GM12878 (cell line): ENCODE measurements at regions not wholly inside any gene's neighbourhood (a gene's known extent, or its start where the extent isn't known, plus 50 kb on each side); places are given as distances from the start of the nearest gene placed in this dataset.
A peak's percentile ranks its signal among the peaks of the same experiment; 100 is the strongest.

ENCODE experiments used
- ATAC-seq: fragments of 200-7000 bp; cut with Tn5 transposase; 3 replicates; pipeline ENCODE4 v1.9.1; 2020; ENCODE audit warnings: mild to moderate bottlenecking, moderate library complexity
- BruUV-seq: library from RNA; stranded (reverse); fragments of 400-500 nt; replicated peaks from 2 replicates; lab custom pipeline; 2021; lab: Mats Ljungman, UMichigan
- CTCF ChIA-PET: fragments of 300-600 bp; sonication (Branson Sonifier 250); formaldehyde crosslinking; extraction: SDS; loops from one replicate; lab custom pipeline; 2021; ENCODE audit warnings: inconsistent platforms; lab: Yijun Ruan, JAX
- POLR2A ChIA-PET: fragments of 350-600 bp; formaldehyde crosslinking; extraction: SDS; loops from one replicate; lab custom pipeline; 2021; ENCODE audit warnings: inconsistent platforms; lab: Charles Lee
- RAD21 ChIA-PET: fragments of 300-600 bp; sonication (Branson Sonifier 250); formaldehyde crosslinking; loops from one replicate; lab custom pipeline; 2023; ENCODE audit warnings: antibody characterized with exemption; ENCODE audit not compliant: unreplicated experiment; lab: Charles Lee
- SMC1A ChIA-PET: fragments of 300-600 bp; sonication (Branson Sonifier 250); formaldehyde crosslinking; loops from one replicate; lab custom pipeline; 2023; ENCODE audit not compliant: unreplicated experiment, uncharacterized antibody; lab: Charles Lee
- DNase-seq: peaks from one replicate; pipeline ENCODE4 v3.0.0-alpha.2; 2011; ENCODE audit warnings: low read depth, low spot score
- FAIRE-seq: peaks from 3 replicates; lab custom pipeline; 2011; peaks lifted over from hg19 to GRCh38; lab: Jason Lieb, UNC
- H2AFZ ChIP-seq: 2 replicates; pipeline ENCODE4 v1.6.0; 2011; ENCODE audit warnings: low read depth, low read length, control low read depth; ENCODE audit not compliant: control insufficient read depth
- H3K27ac ChIP-seq: 2 replicates; pipeline ENCODE4 v1.5.1; 2011; ENCODE audit warnings: control low read depth; ENCODE audit not compliant: control insufficient read depth, insufficient read depth
- H3K27me3 ChIP-seq, 2 experiments: replicated peaks in 1 of 2; 2 replicates each; pipeline versions ENCODE4 v1.6.0 to v1.6.1; 2011; ENCODE audit warnings: low read length in 1 of 2; ENCODE audit not compliant: control insufficient read depth in 2 of 2, insufficient read depth in 2 of 2
- H3K36me3 ChIP-seq, 2 experiments: 2 replicates each; pipeline ENCODE4 v1.5.1; 2011; ENCODE audit warnings: low read length in 1 of 2; ENCODE audit not compliant: control insufficient read depth in 2 of 2, insufficient read depth in 2 of 2
- H3K4me1 ChIP-seq: 2 replicates; pipeline ENCODE4 v1.6.1; 2011; ENCODE audit warnings: mild to moderate bottlenecking, low read length, moderate library complexity, mixed read lengths; ENCODE audit not compliant: control insufficient read depth, insufficient read depth
- H3K4me2 ChIP-seq: 2 replicates; pipeline ENCODE4 v1.6.0; 2011; ENCODE audit warnings: control low read depth; ENCODE audit not compliant: control insufficient read depth, insufficient read depth
- H3K4me3 ChIP-seq: fragments of 200-600 bp; sonication (generic); 2 replicates; pipeline ENCODE4 v1.5.1; 2016
- H3K79me2 ChIP-seq: 2 replicates; pipeline ENCODE4 v1.6.0; 2011; ENCODE audit warnings: low read length; ENCODE audit not compliant: control insufficient read depth, insufficient read depth
- H3K9ac ChIP-seq: 2 replicates; pipeline ENCODE4 v1.8.0; 2011; ENCODE audit warnings: low read length, control low read depth, mixed read lengths; ENCODE audit not compliant: control insufficient read depth, insufficient read depth
- H3K9me3 ChIP-seq: replicated peaks from 3 replicates; pipeline ENCODE4 v1.5.1; 2011; ENCODE audit warnings: mild to moderate bottlenecking, low read length; ENCODE audit not compliant: control insufficient read depth, insufficient read depth
- H4K20me1 ChIP-seq: 2 replicates; pipeline ENCODE4 v1.6.0; 2011; ENCODE audit not compliant: control insufficient read depth, insufficient read depth
- CBFB ChIP-seq: IDR thresholded peaks from 2 replicates; pipeline ENCODE4 v1.6.1; 2016; ENCODE audit warnings: antibody characterized with exemption, low read depth
- CBX5 ChIP-seq: sonication (generic); IDR thresholded peaks from 2 replicates; pipeline ENCODE4 v1.6.1; 2016; ENCODE audit warnings: low read depth, moderate library complexity, mild to moderate bottlenecking, inconsistent platforms
- CREM ChIP-seq: IDR thresholded peaks from 2 replicates; pipeline ENCODE4 v1.6.1; 2014; ENCODE audit warnings: antibody characterized with exemption, low read depth
- DPF2 ChIP-seq: fragments of 450-650 bp; IDR thresholded peaks from 2 replicates; pipeline ENCODE4 v1.6.1; 2017; ENCODE audit warnings: mild to moderate bottlenecking
- GABPA ChIP-seq: IDR thresholded peaks from 2 replicates; pipeline ENCODE4 v1.6.1; 2014; ENCODE audit warnings: antibody characterized with exemption, low read depth, mild to moderate bottlenecking, inconsistent platforms
- IKZF2 ChIP-seq, 2 experiments: fragments of 450-650 bp; IDR thresholded peaks; 2 replicates each; pipeline ENCODE4 v1.6.1; 2017; ENCODE audit warnings: mild to moderate bottlenecking in 2 of 2, moderate library complexity in 2 of 2
- JUNB ChIP-seq: IDR thresholded peaks from 2 replicates; pipeline ENCODE4 v1.6.1; 2016; ENCODE audit warnings: antibody characterized with exemption, mild to moderate bottlenecking
- MLLT1 ChIP-seq: fragments of 450-650 bp; IDR thresholded peaks from 2 replicates; pipeline ENCODE4 v1.6.1; 2016; ENCODE audit warnings: mild to moderate bottlenecking
- NBN ChIP-seq: fragments of 450-650 bp; IDR thresholded peaks from 2 replicates; pipeline ENCODE4 v1.6.1; 2016
- PAX8 ChIP-seq: fragments of 450-650 bp; IDR thresholded peaks from 2 replicates; pipeline ENCODE4 v1.6.1; 2017; ENCODE audit warnings: mild to moderate bottlenecking, moderate library complexity
- PML ChIP-seq: IDR thresholded peaks from 2 replicates; pipeline ENCODE4 v1.6.1; 2012; ENCODE audit warnings: low read length, inconsistent platforms
- PRDM15 ChIP-seq: fragments of 450-650 bp; formaldehyde crosslinking; IDR thresholded peaks from 2 replicates; pipeline ENCODE4 v1.4.0; 2020; ENCODE audit warnings: mild to moderate bottlenecking, moderate library complexity
- RBBP5 ChIP-seq: fragments of 200-600 bp; sonication (generic); conservative IDR thresholded peaks from 2 replicates; pipeline ENCODE4 v1.6.1; 2016
- SREBF1 ChIP-seq: IDR thresholded peaks from 2 replicates; pipeline ENCODE4 v1.6.1; 2012; ENCODE audit warnings: mild to moderate bottlenecking, low read length
- SREBF2 ChIP-seq: IDR thresholded peaks from 2 replicates; pipeline ENCODE4 v1.6.1; 2012; ENCODE audit warnings: mild to moderate bottlenecking, low read length
- ZNF274 ChIP-seq: IDR thresholded peaks from one replicate; pipeline ENCODE4 v1.8.0; 2011; ENCODE audit not compliant: insufficient read length, insufficient read depth
- ZNF622 ChIP-seq: fragments of 450-650 bp; IDR thresholded peaks from 2 replicates; pipeline ENCODE4 v1.6.1; 2017; ENCODE audit warnings: mild to moderate bottlenecking, inconsistent platforms
- WGBS: methylation state at CpG from one replicate; pipeline ENCODE4 v1.1.6; 2016; ENCODE audit warnings: low lambda C conversion rate; ENCODE audit not compliant: insufficient replicate concordance, insufficient coverage; ENCODE audit errors: missing lambda C conversion rate; 5-methylcytosine and 5-hydroxymethylcytosine counted together
- in situ Hi-C: fragments of 300-500 bp; cut with MboI; formaldehyde crosslinking; loops from 9 replicates; pipeline ENCODE4 v1.14.3; 2018; ENCODE audit warnings: mixed read lengths
- intact Hi-C: fragments of 100-400 bp; cut with micrococcal nuclease; formaldehyde crosslinking; loops from one replicate; pipeline ENCODE4 v1.14.2; 2022; ENCODE audit not compliant: unreplicated experiment

GRCh38 chr1:34511802-34512201 lies 243.0 kb upstream of the GJB5 start:
- POLR2A ChIA-PET, result no interaction called here
- Histone ChIP-seq H3K4me3 (no peak overlapping the region), H4K20me1 (no peaks in the 10 kb centered on the region), H3K4me2 (no peak overlapping the region), H3K27me3 (no peaks in the 10 kb centered on the region), H3K27ac (no peak overlapping the region), H2AFZ (no peak overlapping the region), H3K9me3 (peaks cover 4% of the 10 kb centered on the region), H3K9ac (no peak overlapping the region), H3K4me1 (no peaks in the 10 kb centered on the region), H3K36me3 (no peaks in the 10 kb centered on the region), H3K79me2 (no peaks in the 10 kb centered on the region)
- RAD21 ChIA-PET, result no interaction called here
- SMC1A ChIA-PET, result interaction anchor here (0.7 to 1.1 kb wide), 2 partner anchors 51 to 255 kb away, joined by 3 read pairs; no protein-coding TSS in a partner anchor
- TF ChIP-seq CBX5, result peak; percentile 92
- TF ChIP-seq DPF2, result no peak
- intact Hi-C loops (no loop called here), in situ Hi-C loops (no loop called here)
- no peak for ATAC-seq
- CTCF ChIA-PET, result interaction anchor here (0.7 kb wide), 1 partner anchor 9 kb away, joined by 5 read pairs; no protein-coding TSS in a partner anchor
- no peak for FAIRE-seq
- no TSS peak for BruUV-seq
- DNase-seq, result no peak

DNA sequence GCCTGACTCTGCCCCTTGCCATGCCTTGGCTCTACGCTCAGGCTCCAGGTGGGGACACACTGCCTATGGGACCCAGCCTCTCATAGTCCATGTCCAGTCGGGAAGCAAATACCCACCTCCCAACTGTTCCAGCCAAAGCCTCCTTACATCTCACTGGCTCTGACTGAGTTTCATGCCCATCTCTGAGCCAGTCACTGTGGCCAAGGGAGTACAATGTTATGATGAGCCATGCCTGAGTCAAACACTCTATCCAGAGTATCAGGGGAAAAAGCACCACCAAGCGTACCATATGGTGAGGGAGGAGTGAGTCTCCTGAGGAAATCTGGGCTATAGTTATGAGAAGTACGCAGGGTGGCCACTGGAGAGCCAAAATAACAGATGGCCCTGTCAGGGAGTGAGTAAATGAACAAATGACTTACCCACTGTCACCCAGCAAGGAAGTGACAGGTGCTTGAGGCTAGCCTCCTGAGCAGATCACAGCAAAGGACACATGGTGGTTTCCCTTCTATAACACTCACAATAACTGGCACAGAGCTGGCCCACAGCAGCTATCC lies 236.6 kb upstream of the GJB5 start:
- ChIA-PET POLR2A (no interaction called here), SMC1A (interaction anchor here (0.6 to 1.6 kb wide), 4 partner anchors 11 to 1063 kb away, joined by 3 to 6 read pairs (median 4); no protein-coding TSS in a partner anchor), RAD21 (no interaction called here), CTCF (interaction anchor here (1.1 kb wide), 1 partner anchor 11 kb away, joined by 3 read pairs; no protein-coding TSS in a partner anchor)
- intact Hi-C loops (no loop called here), in situ Hi-C loops (no loop called here)
- H2AFZ ChIP-seq, result no peak overlapping the region
- H3K79me2 ChIP-seq, result no peaks in the 10 kb centered on the region
- BruUV-seq, result no TSS peak
- no peak for FAIRE-seq
- no peaks in the 10 kb centered on the region for H3K27me3 ChIP-seq
- H3K36me3 ChIP-seq, result no peaks in the 10 kb centered on the region
- no peaks in the 10 kb centered on the region for H3K4me1 ChIP-seq
- no peak overlapping the region for H3K9ac ChIP-seq
- H3K4me2 ChIP-seq, result no peak overlapping the region
- no peak overlapping the region for H3K27ac ChIP-seq
- no peaks in the 10 kb centered on the region for H4K20me1 ChIP-seq
- H3K4me3 ChIP-seq, result no peak overlapping the region
- DNase-seq, result no peak
- 10% methylated on average over 4 of the region's 4 CpGs for WGBS
- H3K9me3 ChIP-seq, result no peaks in the 10 kb centered on the region; the same call in 1 of the 3 replicates
- no peak for ATAC-seq
- TF ChIP-seq ZNF274, result no peak
- TF ChIP-seq IKZF2 (IDR thresholded peaks at IDR 0.05), result no peak
- no peak for TF ChIP-seq CBFB
- no peak for TF ChIP-seq GABPA
- no peak for TF ChIP-seq SREBF1
- TF ChIP-seq CREM, result no peak
- TF ChIP-seq ZNF622, result no peak
- TF ChIP-seq MLLT1, result no peak
- no peak for TF ChIP-seq NBN
- TF ChIP-seq PRDM15 (CRISPR knock-in tag), result no peak
- no peak for TF ChIP-seq RBBP5
- no peak for TF ChIP-seq PML
- no peak for TF ChIP-seq PAX8
- TF ChIP-seq JUNB, result no peak
- TF ChIP-seq SREBF2, result no peak
